Tibial nerve (tissue), 3 donors: ENCODE measurements at regions not wholly inside any gene's neighbourhood (a gene's known extent, or its start where the extent isn't known, plus 50 kb on each side); places are given as distances from the start of the nearest gene placed in this dataset.

Experiments used
- CTCF ChIP-seq, 5 experiments: fragments of 200-600 bp in 3 of 5; fragments of 450-650 bp in 2 of 5; sonication (generic) in 3 of 5; IDR thresholded peaks; one replicate each; pipeline ENCODE4 v1.5.1; 2016 to 2019; ENCODE audit warnings: antibody characterized with exemption in 5 of 5, mild to moderate bottlenecking in 3 of 5, moderate library complexity in 2 of 5
- POLR2A ChIP-seq, 2 donors: fragments of 450-650 bp; IDR thresholded peaks; one replicate each; pipeline ENCODE4 v1.6.1; 2017; ENCODE audit warnings: antibody characterized with exemption in 2 of 2, mild to moderate bottlenecking in 2 of 2, moderate library complexity in 2 of 2

DNA sequence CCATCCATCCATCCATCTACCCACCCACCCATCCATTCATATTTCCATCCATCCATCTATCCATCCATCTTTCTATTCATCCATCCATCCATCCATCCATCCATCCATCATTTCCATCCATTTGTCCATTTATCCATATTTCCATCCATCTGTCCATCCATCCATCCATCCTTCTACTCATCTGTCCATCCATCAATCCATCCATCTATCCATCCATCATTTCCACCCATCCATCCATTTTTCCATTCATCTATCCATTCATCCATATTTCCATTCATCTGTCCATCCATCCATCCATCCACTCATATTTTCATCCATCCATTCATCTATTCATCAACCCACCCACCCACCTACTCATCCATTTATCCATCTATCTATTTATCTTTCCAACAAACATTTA, 229.6 kb downstream of the TEX29 start:
- TF ChIP-seq CTCF (IDR thresholded peaks at IDR 0.05), result no peak
- no peak for TF ChIP-seq POLR2A (IDR thresholded peaks at IDR 0.05)
